Endothelial cell of umbilical vein (primary cell): ENCODE measurements at regions not wholly inside any gene's neighbourhood (a gene's known extent, or its start where the extent isn't known, plus 50 kb on each side); places are given as distances from the start of the nearest gene placed in this dataset.

Source experiments
- BruUV-seq: library from RNA; stranded (reverse); fragments of 400-500 nt; replicated peaks from 2 replicates; lab custom pipeline; 2021; lab: Mats Ljungman, UMichigan
- CTCF ChIA-PET: fragments of 300-600, 350-600 bp; sonication (Branson Sonifier 250); formaldehyde crosslinking; loops from one replicate; lab custom pipeline; 2021; ENCODE audit warnings: antibody characterized with exemption, inconsistent platforms; lab: Charles Lee
- POLR2A ChIA-PET: fragments of 300-600, 350-600 bp; sonication (Branson Sonifier 250); formaldehyde crosslinking; loops from one replicate; lab custom pipeline; 2021; ENCODE audit warnings: antibody characterized with exemption, inconsistent platforms; lab: Charles Lee
- DNase-seq: peaks from one replicate; pipeline ENCODE4 v3.0.0-alpha.2; 2011; ENCODE audit warnings: low read depth, low spot score
- FAIRE-seq: peaks from 2 replicates; lab custom pipeline; 2011; peaks lifted over from hg19 to GRCh38; lab: Jason Lieb, UNC
- H2AFZ ChIP-seq: 2 replicates; pipeline ENCODE4 v1.6.0; 2012; ENCODE audit warnings: low read depth, low read length, control low read depth, inconsistent platforms
- H3K27ac ChIP-seq: 2 replicates; pipeline ENCODE4 v1.5.1; 2011; ENCODE audit warnings: low read depth, mild to moderate bottlenecking, control low read depth, low read length, moderate library complexity; ENCODE audit not compliant: insufficient read depth
- H3K27me3 ChIP-seq, 2 experiments: 2 replicates each; pipeline versions ENCODE4 v1.6.0 to v1.6.1; 2011; ENCODE audit warnings: low read length in 2 of 2, mixed read lengths in 1 of 2; ENCODE audit not compliant: control insufficient read depth in 2 of 2, insufficient read depth in 2 of 2
- H3K36me3 ChIP-seq, 2 experiments: 2 replicates in 1 of 2; 3 replicates in 1 of 2; pipeline ENCODE4 v1.5.1; 2011; ENCODE audit warnings: low read length in 2 of 2, mild to moderate bottlenecking in 1 of 2, moderate library complexity in 1 of 2; ENCODE audit not compliant: control insufficient read depth in 2 of 2, insufficient read depth in 2 of 2; ENCODE audit errors: extremely low read depth in 1 of 2
- H3K4me1 ChIP-seq: 3 replicates; pipeline ENCODE4 v1.5.1; 2011; ENCODE audit warnings: mild to moderate bottlenecking, low read length; ENCODE audit not compliant: control insufficient read depth, insufficient read depth; ENCODE audit errors: extremely low read depth
- H3K4me2 ChIP-seq: 2 replicates; pipeline ENCODE4 v1.6.1; 2011; ENCODE audit warnings: low read length, control low read depth, mixed read lengths; ENCODE audit not compliant: insufficient read depth
- H3K4me3 ChIP-seq, 3 experiments: fragments of 200-600 bp in 1 of 3; sonication (generic), shearing (Covaris generic) in 1 of 3; replicated peaks in 1 of 3; 2 replicates each; pipeline ENCODE4 v1.5.1; 2011 to 2016; ENCODE audit warnings: control low read depth in 3 of 3, low read length in 3 of 3, mild to moderate bottlenecking in 2 of 3, inconsistent platforms in 1 of 3, low read depth in 1 of 3, moderate library complexity in 1 of 3; ENCODE audit not compliant: insufficient read depth in 1 of 3
- H3K79me2 ChIP-seq: 2 replicates; pipeline ENCODE4 v1.6.0; 2012; ENCODE audit warnings: low read length, inconsistent platforms; ENCODE audit not compliant: control insufficient read depth, insufficient read depth
- H3K9ac ChIP-seq: replicated peaks from 2 replicates; pipeline ENCODE3; 2011; ENCODE audit warnings: low read length, control low read depth; ENCODE audit not compliant: insufficient read depth; ENCODE audit errors: extremely low read depth
- H3K9me1 ChIP-seq: replicated peaks from 3 replicates; pipeline ENCODE4 v1.6.0; 2011; ENCODE audit warnings: mild to moderate bottlenecking, low read length; ENCODE audit not compliant: control insufficient read depth, insufficient read depth; ENCODE audit errors: extremely low read depth
- H3K9me3 ChIP-seq: replicated peaks from 2 replicates; pipeline ENCODE4 v1.5.1; 2012; ENCODE audit warnings: low read length, inconsistent platforms; ENCODE audit not compliant: control insufficient read depth, insufficient read depth
- H4K20me1 ChIP-seq: replicated peaks from 2 replicates; pipeline ENCODE3; 2011; ENCODE audit warnings: mild to moderate bottlenecking, low read length; ENCODE audit not compliant: control insufficient read depth, insufficient read depth; ENCODE audit errors: extremely low read depth
- CTCF ChIP-seq, 2 donors: IDR thresholded peaks; 1 replicate in 1 of 2; 2 replicates in 1 of 2; pipeline ENCODE4 v1.5.1; 2011; ENCODE audit warnings: low read length in 2 of 2, mild to moderate bottlenecking in 2 of 2, moderate library complexity in 2 of 2, control low read depth in 1 of 2, inconsistent platforms in 1 of 2, low read depth in 1 of 2; ENCODE audit not compliant: insufficient read depth in 1 of 2; ENCODE audit errors: extremely low read depth in 1 of 2
- EZH2 ChIP-seq: IDR thresholded peaks from 2 replicates; pipeline ENCODE4 v1.6.1; 2012; ENCODE audit warnings: borderline replicate concordance, low read depth, mild to moderate bottlenecking, moderate library complexity, low read length, inconsistent platforms; ENCODE audit not compliant: severe bottlenecking
- FOS ChIP-seq: IDR thresholded peaks from 2 replicates; pipeline ENCODE4 v1.6.1; 2011; ENCODE audit warnings: mild to moderate bottlenecking, low read length, moderate library complexity, borderline replicate concordance; ENCODE audit not compliant: insufficient read depth
- GATA2 ChIP-seq: IDR thresholded peaks from 2 replicates; pipeline ENCODE4 v1.7.0; 2011; ENCODE audit warnings: low read depth, mild to moderate bottlenecking, moderate library complexity, mixed read lengths, low read length; ENCODE audit not compliant: insufficient read length, insufficient read depth
- JUN ChIP-seq: IDR thresholded peaks from 2 replicates; pipeline ENCODE4 v1.6.1; 2011; ENCODE audit warnings: borderline replicate concordance, low read depth; ENCODE audit not compliant: insufficient read length, insufficient read depth
- MAX ChIP-seq: IDR thresholded peaks from 2 replicates; pipeline ENCODE4 v1.6.1; 2011; ENCODE audit not compliant: insufficient read depth, insufficient read length
- MYC ChIP-seq: IDR thresholded peaks from one replicate; pipeline ENCODE4 v1.6.1; 2011; ENCODE audit warnings: mild to moderate bottlenecking, low read depth, low read length
- POLR2A ChIP-seq: IDR thresholded peaks from 2 replicates; pipeline ENCODE4 v1.6.1; 2012; ENCODE audit warnings: low read depth, mild to moderate bottlenecking, control low read depth, low read length
- POLR2AphosphoS5 ChIP-seq: IDR thresholded peaks from 2 replicates; pipeline ENCODE4 v1.6.1; 2012; ENCODE audit warnings: low read depth, mild to moderate bottlenecking, control low read depth, low read length, moderate library complexity; ENCODE audit not compliant: insufficient read depth
- dilution Hi-C: fragments of 300-500 bp; cut with MboI; formaldehyde crosslinking; loops from one replicate; pipeline ENCODE4 v1.15.0; 2019; ENCODE audit warnings: low sequenced_read_pairs; ENCODE audit not compliant: extremely low pct_ligation_motif_present
- intact Hi-C: fragments of 100-400 bp; cut with micrococcal nuclease; formaldehyde crosslinking; loops from one replicate; pipeline ENCODE4 v1.10.0; 2022

- ChIA-PET CTCF (no interaction called here), POLR2A (interaction anchor here (0.8 kb wide), 1 partner anchor 364 kb away, joined by 5 read pairs; no protein-coding TSS in a partner anchor)
- dilution Hi-C loops: no loop called here
These were observed 595.3 kb downstream of the XPNPEP1 start for GRCh38 chr10:109328001-109328400.

More at GRCh38 chr10:109328001-109328400, 595.3 kb downstream of the XPNPEP1 start:
- BruUV-seq: no TSS peak
- no peaks in the 10 kb centered on the region for H3K9me1 ChIP-seq
- H3K9ac ChIP-seq: no peak overlapping the region
- H3K4me1 ChIP-seq: no peaks in the 10 kb centered on the region
- no peak for TF ChIP-seq FOS
- no peak for TF ChIP-seq MYC
- TF ChIP-seq JUN: no peak
- TF ChIP-seq EZH2: no peak
- TF ChIP-seq MAX: no peak
- no peak for TF ChIP-seq GATA2
- no peak for TF ChIP-seq POLR2A
- TF ChIP-seq CTCF (IDR thresholded peaks at IDR 0.05; ENCODE audit: extremely low read depth in 1 of 2, insufficient read depth in 1 of 2, low read depth in 1 of 2, low read length in 2 of 2): no peak
- no peak for TF ChIP-seq POLR2AphosphoS5
- no peaks in the 10 kb centered on the region for H3K36me3 ChIP-seq
- H2AFZ ChIP-seq: no peak overlapping the region
- no peaks in the 10 kb centered on the region for H3K27me3 ChIP-seq
- H3K4me2 ChIP-seq: no peak overlapping the region
- peaks cover 5% of the 10 kb centered on the region for H3K9me3 ChIP-seq
- H3K79me2 ChIP-seq: no peaks in the 10 kb centered on the region
- no peak overlapping the region for H3K4me3 ChIP-seq
- intact Hi-C loops: no loop called here
- no peak for DNase-seq
- no peak for FAIRE-seq
- no peak overlapping the region for H3K27ac ChIP-seq
- H4K20me1 ChIP-seq: no peaks in the 10 kb centered on the region
